Calu3 (cell line): ENCODE measurements at regions not wholly inside any gene's neighbourhood (a gene's known extent, or its start where the extent isn't known, plus 50 kb on each side); places are given as distances from the start of the nearest gene placed in this dataset.

Experiments
- BruUV-seq: library from RNA; stranded (reverse); fragments of 400-500 nt; replicated peaks from 2 replicates; lab custom pipeline; 2021; lab: Mats Ljungman, UMichigan
- CTCF ChIA-PET: fragments of 300-600 bp; sonication (Branson Sonifier 250); formaldehyde crosslinking; loops from one replicate; lab custom pipeline; 2022; ENCODE audit warnings: antibody characterized with exemption; lab: Charles Lee
- DNase-seq: peaks from one replicate; pipeline ENCODE4 v3.0.0; 2022
- H3K27ac Mint-ChIP-seq: one replicate; pipeline ENCODE4 v1.8.0; 2022; ENCODE audit warnings: mixed read lengths; ENCODE audit not compliant: unreplicated experiment
- H3K27me3 Mint-ChIP-seq: one replicate; pipeline ENCODE4 v1.8.0; 2022; ENCODE audit warnings: mixed read lengths; ENCODE audit not compliant: unreplicated experiment
- H3K36me3 Mint-ChIP-seq: one replicate; pipeline ENCODE4 v1.8.0; 2022; ENCODE audit warnings: mild to moderate bottlenecking, moderate library complexity, mixed read lengths; ENCODE audit not compliant: insufficient read depth, unreplicated experiment
- H3K4me1 Mint-ChIP-seq: one replicate; pipeline ENCODE4 v1.8.0; 2022; ENCODE audit warnings: mild to moderate bottlenecking, low read depth, mixed read lengths; ENCODE audit not compliant: unreplicated experiment
- H3K4me3 Mint-ChIP-seq: one replicate; pipeline ENCODE4 v1.8.0; 2022; ENCODE audit warnings: mild to moderate bottlenecking, low read depth, moderate library complexity, mixed read lengths; ENCODE audit not compliant: unreplicated experiment
- H3K9me3 Mint-ChIP-seq: one replicate; pipeline ENCODE4 v1.8.0; 2022; ENCODE audit warnings: low read depth, mixed read lengths; ENCODE audit not compliant: unreplicated experiment
- CTCF ChIP-seq: fragments of 200-600 bp; IDR thresholded peaks from one replicate; pipeline ENCODE4 v1.8.0; 2022; ENCODE audit warnings: antibody characterized with exemption; ENCODE audit not compliant: unreplicated experiment
- intact Hi-C: fragments of 100-400 bp; cut with micrococcal nuclease; formaldehyde crosslinking; loops from one replicate; pipeline ENCODE4 v1.10.0; 2022; ENCODE audit not compliant: unreplicated experiment

GRCh38 chr13:42384265-42384664 lies 112.3 kb downstream of the AKAP11 start:
- no peaks in the 10 kb centered on the region for H3K9me3 Mint-ChIP-seq
- no peak for DNase-seq
- no peak overlapping the region for H3K27ac Mint-ChIP-seq
- intact Hi-C loops, result no loop called here
- CTCF ChIA-PET, result no interaction called here
- BruUV-seq, result no TSS peak
- TF ChIP-seq CTCF, result no peak
- no peaks in the 10 kb centered on the region for H3K36me3 Mint-ChIP-seq
- no peaks in the 10 kb centered on the region for H3K4me1 Mint-ChIP-seq
- H3K27me3 Mint-ChIP-seq, result no peaks in the 10 kb centered on the region
- no peak overlapping the region for H3K4me3 Mint-ChIP-seq

GRCh38 chr13:42388326-42388725 lies 116.4 kb downstream of the AKAP11 start:
- CTCF ChIA-PET, result no interaction called here
- Mint-ChIP-seq H3K9me3 (no peaks in the 10 kb centered on the region), H3K36me3 (no peaks in the 10 kb centered on the region), H3K4me3 (no peak overlapping the region), H3K27ac (no peak overlapping the region), H3K27me3 (no peaks in the 10 kb centered on the region), H3K4me1 (no peaks in the 10 kb centered on the region)
- intact Hi-C loops, result no loop called here
- BruUV-seq, result no TSS peak
- TF ChIP-seq CTCF, result no peak
- DNase-seq, result no peak

GRCh38 chr13:42389041-42389440 lies 117.1 kb downstream of the AKAP11 start:
- no peak for TF ChIP-seq CTCF
- no peaks in the 10 kb centered on the region for H3K9me3 Mint-ChIP-seq
- H3K4me3 Mint-ChIP-seq, result no peak overlapping the region
- H3K27me3 Mint-ChIP-seq, result no peaks in the 10 kb centered on the region
- no TSS peak for BruUV-seq
- no peak for DNase-seq
- intact Hi-C loops, result no loop called here
- no peak overlapping the region for H3K27ac Mint-ChIP-seq
- no peaks in the 10 kb centered on the region for H3K36me3 Mint-ChIP-seq
- H3K4me1 Mint-ChIP-seq, result no peaks in the 10 kb centered on the region
- CTCF ChIA-PET, result no interaction called here

- no peaks in the 10 kb centered on the region for H3K4me1 Mint-ChIP-seq
- H3K36me3 Mint-ChIP-seq, result no peaks in the 10 kb centered on the region
- intact Hi-C loops, result no loop called here
- no peak overlapping the region for H3K4me3 Mint-ChIP-seq
- CTCF ChIA-PET, result no interaction called here
- no peaks in the 10 kb centered on the region for H3K27me3 Mint-ChIP-seq
- no TSS peak for BruUV-seq
- no peak for TF ChIP-seq CTCF
- DNase-seq, result no peak
- H3K9me3 Mint-ChIP-seq, result no peaks in the 10 kb centered on the region
- no peak overlapping the region for H3K27ac Mint-ChIP-seq
Measured at GRCh38 chr13:42392180-42392579, 120.2 kb downstream of the AKAP11 start.
